Sigmoid colon (tissue), 6 donors: ENCODE measurements at regions not wholly inside any gene's neighbourhood (a gene's known extent, or its start where the extent isn't known, plus 50 kb on each side); places are given as distances from the start of the nearest gene placed in this dataset.

Experiments used
- DNase-seq: peaks from one replicate; pipeline ENCODE4 v3.0.0-alpha.2; 2019
- H3K27ac ChIP-seq, 4 donors: fragments of 200-600 bp; sonication (generic); one replicate each; pipeline ENCODE4 v1.5.1; 2016 to 2019; ENCODE audit warnings: mild to moderate bottlenecking in 1 of 4
- H3K27me3 ChIP-seq, 3 donors: fragments of 200-600 bp; sonication (generic); one replicate each; pipeline ENCODE4 v1.5.1; 2019; ENCODE audit warnings: mild to moderate bottlenecking in 1 of 3
- H3K36me3 ChIP-seq, 4 donors: fragments of 200-600 bp; sonication (generic); one replicate each; pipeline ENCODE4 v1.5.1; 2016 to 2019
- H3K4me1 ChIP-seq, 4 donors: fragments of 200-600 bp; sonication (generic); one replicate each; pipeline ENCODE4 v1.5.1; 2017 to 2019
- H3K4me3 ChIP-seq, 4 donors: fragments of 200-600 bp; sonication (generic); one replicate each; pipeline ENCODE4 v1.5.1; 2017 to 2019; ENCODE audit warnings: mild to moderate bottlenecking in 2 of 4, moderate library complexity in 1 of 4
- H3K9me3 ChIP-seq, 4 donors: fragments of 200-600 bp in 3 of 4; sonication (generic) in 3 of 4; one replicate each; pipeline versions ENCODE4 v1.5.1 to v1.6.1; 2013 to 2019
- CTCF ChIP-seq, 4 experiments: fragments of 450-650 bp in 3 of 4; fragments of 200-600 bp in 1 of 4; IDR thresholded peaks; one replicate each; pipeline ENCODE4 v1.5.1; 2016 to 2019; ENCODE audit warnings: antibody characterized with exemption in 4 of 4, mild to moderate bottlenecking in 3 of 4, moderate library complexity in 2 of 4
- EP300 ChIP-seq, 4 donors: sonication (generic); formaldehyde crosslinking; IDR thresholded peaks; one replicate each; pipeline ENCODE4 v1.6.1; 2017; ENCODE audit warnings: antibody characterized with exemption in 4 of 4
- POLR2A ChIP-seq, 2 donors: fragments of 450-650 bp; IDR thresholded peaks; one replicate each; pipeline ENCODE4 v1.6.1; 2016; ENCODE audit warnings: antibody characterized with exemption in 2 of 2, mild to moderate bottlenecking in 2 of 2, moderate library complexity in 2 of 2
- POLR2AphosphoS5 ChIP-seq, 4 donors: sonication (generic); formaldehyde crosslinking; IDR thresholded peaks; one replicate each; pipeline ENCODE4 v1.6.1; 2017; ENCODE audit warnings: antibody characterized with exemption in 4 of 4
- WGBS, 2 donors: extraction: QIAGEN DNeasy Blood & Tissue Kit; methylation state at CpG; one replicate each; pipeline ENCODE4 v1.1.7; 2013; 5-methylcytosine and 5-hydroxymethylcytosine counted together
- intact Hi-C: fragments of 100-400 bp; cut with DNase I; formaldehyde crosslinking; loops from one replicate; pipeline ENCODE4 v1.15.1; 2023
- donor health status: healthy with polysubstance abuse.
- donor health status: healthy.

GRCh38 chr13:29954082-29955028, 103.9 kb upstream of the UBL3 start:
- no peaks in the 10 kb centered on the region for H3K9me3 ChIP-seq
- H3K27ac ChIP-seq, result no peak overlapping the region
- H3K36me3 ChIP-seq, result no peaks in the 10 kb centered on the region
- peaks cover 0 to 4% (median 0%) of the 10 kb centered on the region in 4 donors for H3K4me1 ChIP-seq
- no peak overlapping the region for H3K4me3 ChIP-seq
- TF ChIP-seq EP300 (IDR thresholded peaks at IDR 0.05), result no peak
- peaks cover 0 to 7% (median 4%) of the 10 kb centered on the region in 3 donors for H3K27me3 ChIP-seq
- intact Hi-C loops, result no loop called here
- no peak for DNase-seq
- 52 to 65% methylated on average over 23 of the region's 23 CpGs for WGBS, 2 donors

GRCh38 chr13:29953542-29953941, 103.1 kb upstream of the UBL3 start:
- Histone ChIP-seq H3K27ac (no peak overlapping the region), H3K4me1 (peaks cover 0 to 4% (median 0%) of the 10 kb centered on the region in 4 donors), H3K9me3 (no peaks in the 10 kb centered on the region), H3K36me3 (no peaks in the 10 kb centered on the region), H3K27me3 (peaks cover 0 to 7% (median 4%) of the 10 kb centered on the region in 3 donors), H3K4me3 (no peak overlapping the region)
- no peak for TF ChIP-seq POLR2AphosphoS5 (IDR thresholded peaks at IDR 0.05)
- no peak for TF ChIP-seq POLR2A (IDR thresholded peaks at IDR 0.05)
- no peak for TF ChIP-seq EP300 (IDR thresholded peaks at IDR 0.05)
- TF ChIP-seq CTCF (IDR thresholded peaks at IDR 0.05), result no peak
- no peak for DNase-seq
- 87 to 88% methylated on average over 8 of the region's 8 CpGs for WGBS, 2 donors
- intact Hi-C loops, result no loop called here

GRCh38 chr13:29952245-29952644, 101.8 kb upstream of the UBL3 start:
- H3K9me3 ChIP-seq, result no peaks in the 10 kb centered on the region
- intact Hi-C loops, result no loop called here
- H3K27ac ChIP-seq, result no peak overlapping the region
- H3K27me3 ChIP-seq, result peaks cover 0 to 7% (median 4%) of the 10 kb centered on the region in 3 donors
- H3K4me1 ChIP-seq, result peaks cover 0 to 1% (median 0%) of the 10 kb centered on the region in 4 donors
- H3K36me3 ChIP-seq, result no peaks in the 10 kb centered on the region
- no peak overlapping the region for H3K4me3 ChIP-seq
- no peak for DNase-seq
- 94 to 97% methylated on average over 4 of the region's 4 CpGs for WGBS, 2 donors
- TF ChIP-seq POLR2AphosphoS5 (IDR thresholded peaks at IDR 0.05) (no peak), POLR2A (IDR thresholded peaks at IDR 0.05) (no peak), EP300 (IDR thresholded peaks at IDR 0.05) (no peak), CTCF (IDR thresholded peaks at IDR 0.05) (no peak)

GRCh38 chr13:29948791-29949190, 98.4 kb upstream of the UBL3 start:
- no peak for TF ChIP-seq POLR2A (IDR thresholded peaks at IDR 0.05)
- TF ChIP-seq CTCF (IDR thresholded peaks at IDR 0.05), result no peak
- TF ChIP-seq EP300 (IDR thresholded peaks at IDR 0.05), result no peak
- no peak for TF ChIP-seq POLR2AphosphoS5 (IDR thresholded peaks at IDR 0.05)
- Histone ChIP-seq H3K4me3 (no peak overlapping the region), H3K27ac (no peak overlapping the region), H3K27me3 (peaks cover 0 to 7% (median 0%) of the 10 kb centered on the region in 3 donors), H3K4me1 (no peaks in the 10 kb centered on the region), H3K36me3 (no peaks in the 10 kb centered on the region), H3K9me3 (no peaks in the 10 kb centered on the region)
- DNase-seq, result no peak
- intact Hi-C loops, result no loop called here
- 80 to 81% methylated on average over 8 of the region's 8 CpGs for WGBS, 2 donors

GRCh38 chr13:29948244-29948643, 97.8 kb upstream of the UBL3 start:
- H3K9me3 ChIP-seq, result no peaks in the 10 kb centered on the region
- 74 to 76% methylated on average over 7 of the region's 7 CpGs for WGBS, 2 donors
- H3K27me3 ChIP-seq, result peaks cover 0 to 7% (median 0%) of the 10 kb centered on the region in 3 donors
- H3K4me3 ChIP-seq, result no peak overlapping the region
- no peak for TF ChIP-seq POLR2A (IDR thresholded peaks at IDR 0.05)
- no peak for TF ChIP-seq POLR2AphosphoS5 (IDR thresholded peaks at IDR 0.05)
- TF ChIP-seq EP300 (IDR thresholded peaks at IDR 0.05), result no peak
- no peak for TF ChIP-seq CTCF (IDR thresholded peaks at IDR 0.05)
- no peaks in the 10 kb centered on the region for H3K36me3 ChIP-seq
- intact Hi-C loops, result no loop called here
- DNase-seq, result no peak
- no peak overlapping the region for H3K27ac ChIP-seq
- H3K4me1 ChIP-seq, result no peaks in the 10 kb centered on the region
